ENCODE measurements at regions not wholly inside any gene's neighbourhood (a gene's known extent, or its start where the extent isn't known, plus 50 kb on each side); places are given as distances from the start of the nearest gene placed in this dataset.

DNA sequence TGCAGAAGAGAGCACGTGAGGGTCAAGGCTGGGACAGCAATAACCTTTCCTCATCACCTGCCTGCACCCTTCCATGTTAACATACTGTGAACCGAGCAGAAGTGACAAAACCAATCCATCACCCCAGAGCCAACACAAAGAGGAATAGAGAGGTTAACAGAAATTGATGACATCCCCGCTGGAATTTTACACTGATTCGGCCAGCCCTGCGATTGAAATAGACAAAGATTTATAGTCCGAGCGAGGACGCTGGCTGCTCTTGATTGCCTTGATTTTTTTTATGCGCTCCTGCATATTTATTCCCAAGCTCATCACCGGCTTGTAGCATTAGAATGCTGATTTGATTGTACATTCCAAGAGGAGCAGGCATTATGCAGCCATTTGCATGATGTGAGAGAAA lies 729.7 kb downstream of the BCL11B start:
- no peak for TF ChIP-seq RAD21 (IDR thresholded peaks at IDR 0.05; ENCODE audit: low read depth)
- no peak for TF ChIP-seq EGR1 (IDR thresholded peaks at IDR 0.05)
- TF ChIP-seq YY1 (IDR thresholded peaks at IDR 0.05; ENCODE audit: low read depth), result no peak
- TF ChIP-seq CEBPB (IDR thresholded peaks at IDR 0.05), result no peak
- TF ChIP-seq, protein P1, sequence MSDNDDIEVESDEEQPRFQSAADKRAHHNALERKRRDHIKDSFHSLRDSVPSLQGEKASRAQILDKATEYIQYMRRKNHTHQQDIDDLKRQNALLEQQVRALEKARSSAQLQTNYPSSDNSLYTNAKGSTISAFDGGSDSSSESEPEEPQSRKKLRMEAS (IDR thresholded peaks at IDR 0.05), result no peak
- TF ChIP-seq, protein P2, sequence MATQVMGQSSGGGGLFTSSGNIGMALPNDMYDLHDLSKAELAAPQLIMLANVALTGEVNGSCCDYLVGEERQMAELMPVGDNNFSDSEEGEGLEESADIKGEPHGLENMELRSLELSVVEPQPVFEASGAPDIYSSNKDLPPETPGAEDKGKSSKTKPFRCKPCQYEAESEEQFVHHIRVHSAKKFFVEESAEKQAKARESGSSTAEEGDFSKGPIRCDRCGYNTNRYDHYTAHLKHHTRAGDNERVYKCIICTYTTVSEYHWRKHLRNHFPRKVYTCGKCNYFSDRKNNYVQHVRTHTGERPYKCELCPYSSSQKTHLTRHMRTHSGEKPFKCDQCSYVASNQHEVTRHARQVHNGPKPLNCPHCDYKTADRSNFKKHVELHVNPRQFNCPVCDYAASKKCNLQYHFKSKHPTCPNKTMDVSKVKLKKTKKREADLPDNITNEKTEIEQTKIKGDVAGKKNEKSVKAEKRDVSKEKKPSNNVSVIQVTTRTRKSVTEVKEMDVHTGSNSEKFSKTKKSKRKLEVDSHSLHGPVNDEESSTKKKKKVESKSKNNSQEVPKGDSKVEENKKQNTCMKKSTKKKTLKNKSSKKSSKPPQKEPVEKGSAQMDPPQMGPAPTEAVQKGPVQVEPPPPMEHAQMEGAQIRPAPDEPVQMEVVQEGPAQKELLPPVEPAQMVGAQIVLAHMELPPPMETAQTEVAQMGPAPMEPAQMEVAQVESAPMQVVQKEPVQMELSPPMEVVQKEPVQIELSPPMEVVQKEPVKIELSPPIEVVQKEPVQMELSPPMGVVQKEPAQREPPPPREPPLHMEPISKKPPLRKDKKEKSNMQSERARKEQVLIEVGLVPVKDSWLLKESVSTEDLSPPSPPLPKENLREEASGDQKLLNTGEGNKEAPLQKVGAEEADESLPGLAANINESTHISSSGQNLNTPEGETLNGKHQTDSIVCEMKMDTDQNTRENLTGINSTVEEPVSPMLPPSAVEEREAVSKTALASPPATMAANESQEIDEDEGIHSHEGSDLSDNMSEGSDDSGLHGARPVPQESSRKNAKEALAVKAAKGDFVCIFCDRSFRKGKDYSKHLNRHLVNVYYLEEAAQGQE (IDR thresholded peaks at IDR 0.05; ENCODE audit: low read depth), result no peak
- no peak for TF ChIP-seq ZBTB7A (IDR thresholded peaks at IDR 0.05; ENCODE audit: low read depth)
- no peak for TF ChIP-seq TEAD4 (IDR thresholded peaks at IDR 0.05)
- no peak for TF ChIP-seq EP300 (IDR thresholded peaks at IDR 0.05; ENCODE audit: borderline replicate concordance)
- TF ChIP-seq, protein P3, sequence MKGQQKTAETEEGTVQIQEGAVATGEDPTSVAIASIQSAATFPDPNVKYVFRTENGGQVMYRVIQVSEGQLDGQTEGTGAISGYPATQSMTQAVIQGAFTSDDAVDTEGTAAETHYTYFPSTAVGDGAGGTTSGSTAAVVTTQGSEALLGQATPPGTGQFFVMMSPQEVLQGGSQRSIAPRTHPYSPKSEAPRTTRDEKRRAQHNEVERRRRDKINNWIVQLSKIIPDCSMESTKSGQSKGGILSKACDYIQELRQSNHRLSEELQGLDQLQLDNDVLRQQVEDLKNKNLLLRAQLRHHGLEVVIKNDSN (IDR thresholded peaks at IDR 0.05), result no peak
- TF ChIP-seq TAF1 (IDR thresholded peaks at IDR 0.05; ENCODE audit: low read depth), result no peak
